Activated naive CD4-positive, alpha-beta T cell (primary cell): ENCODE measurements at regions not wholly inside any gene's neighbourhood (a gene's known extent, or its start where the extent isn't known, plus 50 kb on each side); places are given as distances from the start of the nearest gene placed in this dataset.

Source experiments
- DNase-seq, 4 experiments: peaks; one replicate each; lab custom pipeline; 2025; lab: John Stamatoyannopoulos, UW

- DNase-seq, result no peak
These were observed 50.9 kb upstream of the BCOR start for GRCh38 chrX:40148385-40149285.

GRCh38 chrX:40147971-40148370 is 50.2 kb upstream of the BCOR start:
- no peak for DNase-seq
